ENCODE measurements at regions not wholly inside any gene's neighbourhood (a gene's known extent, or its start where the extent isn't known, plus 50 kb on each side); places are given as distances from the start of the nearest gene placed in this dataset.

GRCh38 chr1:219749370-219749769 lies 136.5 kb upstream of the ZC3H11B start:
- Histone ChIP-seq H3K27ac (ENCODE audit: low read depth in 2 of 2, low read length in 1 of 2) (no peak overlapping the region), H3K9me3 (no peaks in the 10 kb centered on the region), H3K9me2 (no peaks in the 10 kb centered on the region), H3K27me3 (ENCODE audit: insufficient read depth) (no peaks in the 10 kb centered on the region), H4K20me1 (ENCODE audit: insufficient read depth) (no peaks in the 10 kb centered on the region), H3K36me3 (replicated peaks in 1 of 2; ENCODE audit: control insufficient read depth in 1 of 2, insufficient read depth in 2 of 2, low read length in 1 of 2) (no peaks in the 10 kb centered on the region), H3K9ac (no peak overlapping the region), H3K4me3 (ENCODE audit: low read depth in 2 of 2, low read length in 1 of 2) (no peak overlapping the region), H3K79me2 (ENCODE audit: insufficient read depth) (no peaks in the 10 kb centered on the region), H3K4me1 (ENCODE audit: control insufficient read depth in 1 of 2, insufficient read depth in 2 of 2, low read depth in 1 of 2, low read length in 1 of 2) (peaks cover 0 to 10% of the 10 kb centered on the region in 2 experiments; a peak in 1 of 4 replicates), H2AFZ (ENCODE audit: low read depth) (no peak overlapping the region), H3K4me2 (no peak overlapping the region), H3F3A (replicated peaks; ENCODE audit: insufficient read depth) (no peaks in the 10 kb centered on the region)
- CTCF ChIA-PET = no interaction called here
- POLR2A ChIA-PET = no interaction called here
- 94% methylated on average over 1 of the region's 2 CpGs for WGBS (ENCODE audit: low lambda C conversion rate)
- no peak for TF ChIP-seq SMC3 (IDR thresholded peaks at IDR 0.05; ENCODE audit: low read depth, low read length)
- no peak for TF ChIP-seq SIN3A (IDR thresholded peaks at IDR 0.05; ENCODE audit: borderline replicate concordance, low read depth, low read length)
- TF ChIP-seq GABPA (IDR thresholded peaks at IDR 0.05; ENCODE audit: low read depth) = no peak
- no peak for TF ChIP-seq JUND (IDR thresholded peaks at IDR 0.05)
- TF ChIP-seq RFX5 (IDR thresholded peaks at IDR 0.05; ENCODE audit: low read length) = no peak
- TF ChIP-seq, protein P1, sequence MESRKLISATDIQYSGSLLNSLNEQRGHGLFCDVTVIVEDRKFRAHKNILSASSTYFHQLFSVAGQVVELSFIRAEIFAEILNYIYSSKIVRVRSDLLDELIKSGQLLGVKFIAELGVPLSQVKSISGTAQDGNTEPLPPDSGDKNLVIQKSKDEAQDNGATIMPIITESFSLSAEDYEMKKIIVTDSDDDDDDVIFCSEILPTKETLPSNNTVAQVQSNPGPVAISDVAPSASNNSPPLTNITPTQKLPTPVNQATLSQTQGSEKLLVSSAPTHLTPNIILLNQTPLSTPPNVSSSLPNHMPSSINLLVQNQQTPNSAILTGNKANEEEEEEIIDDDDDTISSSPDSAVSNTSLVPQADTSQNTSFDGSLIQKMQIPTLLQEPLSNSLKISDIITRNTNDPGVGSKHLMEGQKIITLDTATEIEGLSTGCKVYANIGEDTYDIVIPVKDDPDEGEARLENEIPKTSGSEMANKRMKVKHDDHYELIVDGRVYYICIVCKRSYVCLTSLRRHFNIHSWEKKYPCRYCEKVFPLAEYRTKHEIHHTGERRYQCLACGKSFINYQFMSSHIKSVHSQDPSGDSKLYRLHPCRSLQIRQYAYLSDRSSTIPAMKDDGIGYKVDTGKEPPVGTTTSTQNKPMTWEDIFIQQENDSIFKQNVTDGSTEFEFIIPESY (IDR thresholded peaks at IDR 0.05; ENCODE audit: borderline replicate concordance, low read depth) = no peak
- no peak for TF ChIP-seq ELF1 (IDR thresholded peaks at IDR 0.05)
- no peak for TF ChIP-seq PBX3 (IDR thresholded peaks at IDR 0.05)
- no peak for TF ChIP-seq TCF12 (IDR thresholded peaks at IDR 0.05)
- no peak for DNase-seq

DNA sequence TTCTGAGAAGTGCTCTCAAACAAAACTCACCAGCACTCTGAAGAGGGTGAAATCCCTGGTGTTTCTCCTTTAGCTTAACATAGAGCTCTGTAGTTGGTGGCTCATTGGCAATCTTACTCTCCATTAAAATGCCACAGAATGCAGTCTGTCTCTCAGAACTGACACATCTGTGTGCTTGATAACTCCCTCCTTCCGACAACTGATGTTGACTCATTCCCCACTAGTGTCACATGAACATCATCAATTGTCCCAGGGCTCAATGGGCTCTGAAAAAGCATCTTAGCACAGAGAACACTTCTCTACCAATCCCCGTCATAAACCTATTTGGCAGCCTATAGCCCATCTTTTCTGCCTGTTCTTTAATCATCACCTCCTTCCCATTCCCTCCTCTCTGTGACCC lies 133.2 kb upstream of the ZC3H11B start:
- Histone ChIP-seq H3K9me3 (no peaks in the 10 kb centered on the region), H2AFZ (ENCODE audit: low read depth) (no peak overlapping the region), H3K27me3 (ENCODE audit: insufficient read depth) (no peaks in the 10 kb centered on the region), H3K4me1 (ENCODE audit: control insufficient read depth in 1 of 2, insufficient read depth in 2 of 2, low read depth in 1 of 2, low read length in 1 of 2) (peaks cover 0 to under 1% of the 10 kb centered on the region in 2 experiments; a peak in 1 of 4 replicates), H3K79me2 (ENCODE audit: insufficient read depth) (no peaks in the 10 kb centered on the region), H3K27ac (ENCODE audit: low read depth in 2 of 2, low read length in 1 of 2) (no peak overlapping the region), H3F3A (replicated peaks; ENCODE audit: insufficient read depth) (no peaks in the 10 kb centered on the region), H3K9me2 (no peaks in the 10 kb centered on the region), H4K20me1 (ENCODE audit: insufficient read depth) (no peaks in the 10 kb centered on the region), H3K36me3 (replicated peaks in 1 of 2; ENCODE audit: control insufficient read depth in 1 of 2, insufficient read depth in 2 of 2, low read length in 1 of 2) (no peaks in the 10 kb centered on the region), H3K4me3 (ENCODE audit: low read depth in 2 of 2, low read length in 1 of 2) (no peak overlapping the region), H3K9ac (no peak overlapping the region), H3K4me2 (no peak overlapping the region)
- ChIA-PET CTCF (interaction anchor here (1.0 kb wide), 1 partner anchor 12 kb away, joined by 4 read pairs; no protein-coding TSS in a partner anchor), POLR2A (no interaction called here)
- WGBS (ENCODE audit: low lambda C conversion rate) = 94% methylated on average over 2 of the region's 2 CpGs
- TF ChIP-seq TEAD4 (IDR thresholded peaks at IDR 0.05; ENCODE audit: borderline replicate concordance, insufficient read depth) (no peak), TAF1 (IDR thresholded peaks at IDR 0.05; ENCODE audit: borderline replicate concordance, low read depth, low read length) (no peak), TCF12 (IDR thresholded peaks at IDR 0.05) (no peak), FOXJ3 (CRISPR knock-in tag; IDR thresholded peaks at IDR 0.05) (no peak), NFIC (IDR thresholded peaks at IDR 0.05; ENCODE audit: borderline replicate concordance) (no peak), RFX5 (IDR thresholded peaks at IDR 0.05; ENCODE audit: low read length) (no peak), MEF2A (IDR thresholded peaks at IDR 0.05; ENCODE audit: borderline replicate concordance, low read depth) (no peak), ELF1 (IDR thresholded peaks at IDR 0.05) (no peak)
- TF ChIP-seq, protein P2, sequence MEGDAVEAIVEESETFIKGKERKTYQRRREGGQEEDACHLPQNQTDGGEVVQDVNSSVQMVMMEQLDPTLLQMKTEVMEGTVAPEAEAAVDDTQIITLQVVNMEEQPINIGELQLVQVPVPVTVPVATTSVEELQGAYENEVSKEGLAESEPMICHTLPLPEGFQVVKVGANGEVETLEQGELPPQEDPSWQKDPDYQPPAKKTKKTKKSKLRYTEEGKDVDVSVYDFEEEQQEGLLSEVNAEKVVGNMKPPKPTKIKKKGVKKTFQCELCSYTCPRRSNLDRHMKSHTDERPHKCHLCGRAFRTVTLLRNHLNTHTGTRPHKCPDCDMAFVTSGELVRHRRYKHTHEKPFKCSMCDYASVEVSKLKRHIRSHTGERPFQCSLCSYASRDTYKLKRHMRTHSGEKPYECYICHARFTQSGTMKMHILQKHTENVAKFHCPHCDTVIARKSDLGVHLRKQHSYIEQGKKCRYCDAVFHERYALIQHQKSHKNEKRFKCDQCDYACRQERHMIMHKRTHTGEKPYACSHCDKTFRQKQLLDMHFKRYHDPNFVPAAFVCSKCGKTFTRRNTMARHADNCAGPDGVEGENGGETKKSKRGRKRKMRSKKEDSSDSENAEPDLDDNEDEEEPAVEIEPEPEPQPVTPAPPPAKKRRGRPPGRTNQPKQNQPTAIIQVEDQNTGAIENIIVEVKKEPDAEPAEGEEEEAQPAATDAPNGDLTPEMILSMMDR (IDR thresholded peaks at IDR 0.05) = no peak
- TF ChIP-seq, protein P3, sequence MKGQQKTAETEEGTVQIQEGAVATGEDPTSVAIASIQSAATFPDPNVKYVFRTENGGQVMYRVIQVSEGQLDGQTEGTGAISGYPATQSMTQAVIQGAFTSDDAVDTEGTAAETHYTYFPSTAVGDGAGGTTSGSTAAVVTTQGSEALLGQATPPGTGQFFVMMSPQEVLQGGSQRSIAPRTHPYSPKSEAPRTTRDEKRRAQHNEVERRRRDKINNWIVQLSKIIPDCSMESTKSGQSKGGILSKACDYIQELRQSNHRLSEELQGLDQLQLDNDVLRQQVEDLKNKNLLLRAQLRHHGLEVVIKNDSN (IDR thresholded peaks at IDR 0.05; ENCODE audit: borderline replicate concordance, low read depth) = no peak
- DNase-seq = no peak

Data from SK-N-SH (cell line).